WERI-Rb-1 (cell line): ENCODE measurements at regions not wholly inside any gene's neighbourhood (a gene's known extent, or its start where the extent isn't known, plus 50 kb on each side); places are given as distances from the start of the nearest gene placed in this dataset.

Source experiments
- DNase-seq: peaks from one replicate; pipeline ENCODE4 v3.0.0-alpha.2; 2020
- H3K27ac ChIP-seq: fragments of 250-450 bp; sonication (Bioruptor Pico); 2 replicates; pipeline ENCODE4 v1.5.1; 2020; ENCODE audit warnings: mild to moderate bottlenecking, moderate library complexity
- H3K27me3 ChIP-seq: fragments of 250-450 bp; sonication (Bioruptor Pico); 2 replicates; pipeline ENCODE4 v1.5.1; 2021; ENCODE audit warnings: mild to moderate bottlenecking, low read depth, moderate library complexity; ENCODE audit not compliant: insufficient read depth, severe bottlenecking
- H3K36me3 ChIP-seq: fragments of 250-450 bp; sonication (Bioruptor Pico); 2 replicates; pipeline ENCODE4 v1.5.1; 2020; ENCODE audit warnings: mild to moderate bottlenecking, moderate library complexity
- H3K4me3 ChIP-seq: 2 replicates; pipeline ENCODE4 v1.5.1; 2011; ENCODE audit warnings: low read depth, mild to moderate bottlenecking, control low read depth, low read length
- H3K9me3 ChIP-seq: fragments of 250-450 bp; sonication (Bioruptor Pico); 2 replicates; pipeline ENCODE4 v1.5.1; 2021; ENCODE audit warnings: mild to moderate bottlenecking, moderate library complexity; ENCODE audit not compliant: severe bottlenecking
- TF ChIP-seq, protein P1 (sequence below): IDR thresholded peaks from 2 replicates; pipeline ENCODE4 v1.5.1; 2011; ENCODE audit warnings: low read depth, mild to moderate bottlenecking, control low read depth, inconsistent platforms, low read length

GRCh38 chr10:10039595-10039994, 978.1 kb upstream of the CELF2 start:
- no peaks in the 10 kb centered on the region for H3K27me3 ChIP-seq
- H3K9me3 ChIP-seq, result no peaks in the 10 kb centered on the region
- H3K36me3 ChIP-seq, result no peaks in the 10 kb centered on the region
- TF ChIP-seq, protein P1, sequence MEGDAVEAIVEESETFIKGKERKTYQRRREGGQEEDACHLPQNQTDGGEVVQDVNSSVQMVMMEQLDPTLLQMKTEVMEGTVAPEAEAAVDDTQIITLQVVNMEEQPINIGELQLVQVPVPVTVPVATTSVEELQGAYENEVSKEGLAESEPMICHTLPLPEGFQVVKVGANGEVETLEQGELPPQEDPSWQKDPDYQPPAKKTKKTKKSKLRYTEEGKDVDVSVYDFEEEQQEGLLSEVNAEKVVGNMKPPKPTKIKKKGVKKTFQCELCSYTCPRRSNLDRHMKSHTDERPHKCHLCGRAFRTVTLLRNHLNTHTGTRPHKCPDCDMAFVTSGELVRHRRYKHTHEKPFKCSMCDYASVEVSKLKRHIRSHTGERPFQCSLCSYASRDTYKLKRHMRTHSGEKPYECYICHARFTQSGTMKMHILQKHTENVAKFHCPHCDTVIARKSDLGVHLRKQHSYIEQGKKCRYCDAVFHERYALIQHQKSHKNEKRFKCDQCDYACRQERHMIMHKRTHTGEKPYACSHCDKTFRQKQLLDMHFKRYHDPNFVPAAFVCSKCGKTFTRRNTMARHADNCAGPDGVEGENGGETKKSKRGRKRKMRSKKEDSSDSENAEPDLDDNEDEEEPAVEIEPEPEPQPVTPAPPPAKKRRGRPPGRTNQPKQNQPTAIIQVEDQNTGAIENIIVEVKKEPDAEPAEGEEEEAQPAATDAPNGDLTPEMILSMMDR, result no peak
- H3K27ac ChIP-seq, result no peak overlapping the region
- H3K4me3 ChIP-seq, result no peak overlapping the region
- no peak for DNase-seq

DNA sequence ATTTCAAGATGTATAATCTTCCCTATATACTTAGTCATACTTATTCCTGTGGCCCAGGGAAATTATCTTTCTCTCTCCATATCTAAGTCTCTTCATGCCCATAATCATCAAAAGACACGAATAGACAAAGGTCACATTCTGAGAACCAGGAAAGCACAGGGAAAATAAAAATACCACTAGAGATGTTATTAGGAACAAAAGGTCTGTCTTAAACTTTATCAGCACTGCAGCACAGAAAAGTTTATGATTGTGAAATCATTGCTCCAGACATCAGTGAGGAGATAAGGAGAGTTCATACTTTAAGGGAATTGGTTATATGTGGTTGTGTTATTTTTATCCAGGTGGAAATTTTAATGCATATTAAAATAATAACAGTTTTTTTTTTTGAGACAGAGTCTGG, 974.6 kb upstream of the CELF2 start:
- TF ChIP-seq, protein P1, result no peak
- Histone ChIP-seq H3K36me3 (no peaks in the 10 kb centered on the region), H3K4me3 (no peak overlapping the region), H3K27me3 (no peaks in the 10 kb centered on the region), H3K9me3 (no peaks in the 10 kb centered on the region), H3K27ac (no peak overlapping the region)
- DNase-seq, result no peak

DNA sequence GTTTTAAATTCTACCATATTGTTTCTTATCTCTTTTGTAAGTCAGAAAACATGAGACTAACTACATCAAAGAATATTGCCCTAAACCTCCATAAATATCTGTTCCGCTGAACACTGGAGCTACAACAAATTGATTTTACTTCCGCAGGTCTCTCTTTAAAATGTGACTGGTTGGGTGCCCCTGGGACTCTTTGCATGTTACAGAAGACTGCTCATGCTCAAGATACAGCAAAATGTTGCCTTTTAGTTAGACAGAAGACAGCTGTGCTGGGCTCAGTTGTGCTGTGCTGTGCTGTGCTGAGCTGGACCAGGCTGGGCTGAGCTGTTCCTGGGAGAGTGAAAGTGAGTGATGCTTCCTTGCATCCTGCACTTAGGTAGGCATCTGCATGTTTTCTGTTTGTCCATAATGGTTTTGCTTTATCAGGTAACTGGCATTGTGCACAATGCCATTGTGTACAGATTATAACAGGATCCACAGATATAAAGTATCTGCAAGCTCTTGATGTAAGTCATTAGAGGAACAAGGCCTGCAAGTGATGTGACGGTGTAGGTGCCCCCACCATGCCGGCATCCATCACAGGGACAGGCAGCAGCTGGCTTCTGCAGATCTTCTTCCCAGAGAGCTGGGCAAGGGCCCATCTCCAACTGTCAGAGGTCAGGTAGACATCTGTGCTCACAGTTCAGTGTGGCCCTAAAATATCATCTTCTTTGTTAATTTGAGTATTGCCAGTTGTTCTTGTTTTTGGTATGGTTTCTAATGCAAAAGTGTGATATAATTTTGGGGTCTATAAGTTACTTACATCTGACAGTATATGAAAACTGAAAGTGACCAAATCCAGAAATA, 972.5 kb upstream of the CELF2 start:
- DNase-seq, result no peak
- H3K27ac ChIP-seq, result no peak overlapping the region
- TF ChIP-seq, protein P1, result no peak
- H3K27me3 ChIP-seq, result no peaks in the 10 kb centered on the region
- no peaks in the 10 kb centered on the region for H3K9me3 ChIP-seq
- no peak overlapping the region for H3K4me3 ChIP-seq
- H3K36me3 ChIP-seq, result no peaks in the 10 kb centered on the region

DNA sequence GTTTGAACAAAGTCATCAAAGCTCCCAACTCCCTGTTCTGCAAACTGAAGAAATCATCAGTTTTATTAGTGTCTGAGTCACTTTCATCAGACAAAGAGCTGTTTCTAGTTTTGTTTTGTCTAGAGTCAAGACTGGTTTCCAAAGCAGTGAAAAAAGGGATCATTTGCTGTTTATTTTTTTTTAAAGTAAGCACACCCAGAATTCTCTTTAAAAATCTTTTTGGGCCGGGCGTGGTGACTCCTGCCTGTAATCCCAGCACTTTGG, 972.0 kb upstream of the CELF2 start:
- no peak for DNase-seq
- H3K4me3 ChIP-seq, result no peak overlapping the region
- H3K9me3 ChIP-seq, result no peaks in the 10 kb centered on the region
- TF ChIP-seq, protein P1, result no peak
- no peaks in the 10 kb centered on the region for H3K27me3 ChIP-seq
- no peaks in the 10 kb centered on the region for H3K36me3 ChIP-seq
- no peak overlapping the region for H3K27ac ChIP-seq

DNA sequence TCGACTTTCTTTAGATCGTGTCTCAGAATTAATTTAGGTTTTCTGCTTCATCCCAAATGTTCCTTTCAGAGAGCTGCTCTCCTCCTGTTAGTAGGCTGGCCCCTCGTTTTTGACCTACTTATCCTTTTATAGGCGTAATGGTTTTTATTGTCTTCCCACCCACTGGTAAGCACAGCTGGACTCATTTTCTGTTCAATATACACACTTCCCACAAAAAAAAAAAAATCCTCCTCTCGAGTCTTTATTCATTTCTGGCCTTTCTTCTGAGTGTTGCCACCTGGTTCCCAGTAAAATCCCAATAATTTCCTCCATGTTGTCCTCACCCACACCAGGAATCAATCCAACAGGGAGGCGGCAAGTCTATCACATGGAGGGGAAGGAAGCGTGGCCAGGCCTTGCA, 970.2 kb upstream of the CELF2 start:
- Histone ChIP-seq H3K9me3 (no peaks in the 10 kb centered on the region), H3K27ac (no peak overlapping the region), H3K4me3 (no peak overlapping the region), H3K27me3 (no peaks in the 10 kb centered on the region), H3K36me3 (no peaks in the 10 kb centered on the region)
- TF ChIP-seq, protein P1, result no peak
- DNase-seq, result no peak

GRCh38 chr10:10053051-10053450, 964.6 kb upstream of the CELF2 start:
- no peaks in the 10 kb centered on the region for H3K27me3 ChIP-seq
- no peak overlapping the region for H3K4me3 ChIP-seq
- H3K9me3 ChIP-seq, result no peaks in the 10 kb centered on the region
- no peaks in the 10 kb centered on the region for H3K36me3 ChIP-seq
- no peak for DNase-seq
- no peak overlapping the region for H3K27ac ChIP-seq
- TF ChIP-seq, protein P1, result no peak
